Esophagus muscularis mucosa (tissue), 4 donors: ENCODE measurements at regions not wholly inside any gene's neighbourhood (a gene's known extent, or its start where the extent isn't known, plus 50 kb on each side); places are given as distances from the start of the nearest gene placed in this dataset.

ENCODE experiments used
- EP300 ChIP-seq: sonication (generic); formaldehyde crosslinking; IDR thresholded peaks from one replicate; pipeline ENCODE4 v1.6.1; 2017; ENCODE audit warnings: antibody characterized with exemption
- POLR2A ChIP-seq: fragments of 450-650 bp; IDR thresholded peaks from one replicate; pipeline ENCODE4 v1.6.1; 2017; ENCODE audit warnings: antibody characterized with exemption, moderate library complexity, mild to moderate bottlenecking, low read depth
- POLR2AphosphoS5 ChIP-seq, 2 donors: sonication (generic); formaldehyde crosslinking; IDR thresholded peaks; one replicate each; pipeline ENCODE4 v1.6.1; 2017; ENCODE audit warnings: antibody characterized with exemption in 2 of 2
- TF ChIP-seq, protein P1 (sequence below), 3 experiments: fragments of 200-600 bp in 2 of 3; fragments of 450-650 bp in 1 of 3; sonication (generic) in 2 of 3; IDR thresholded peaks; one replicate each; pipeline ENCODE4 v1.5.1; 2017 to 2019; ENCODE audit warnings: antibody characterized with exemption in 3 of 3, mild to moderate bottlenecking in 2 of 3, moderate library complexity in 1 of 3

GRCh38 chr22:25358421-25359170, 139.2 kb downstream of the CRYBB2 start:
- TF ChIP-seq, protein P1, sequence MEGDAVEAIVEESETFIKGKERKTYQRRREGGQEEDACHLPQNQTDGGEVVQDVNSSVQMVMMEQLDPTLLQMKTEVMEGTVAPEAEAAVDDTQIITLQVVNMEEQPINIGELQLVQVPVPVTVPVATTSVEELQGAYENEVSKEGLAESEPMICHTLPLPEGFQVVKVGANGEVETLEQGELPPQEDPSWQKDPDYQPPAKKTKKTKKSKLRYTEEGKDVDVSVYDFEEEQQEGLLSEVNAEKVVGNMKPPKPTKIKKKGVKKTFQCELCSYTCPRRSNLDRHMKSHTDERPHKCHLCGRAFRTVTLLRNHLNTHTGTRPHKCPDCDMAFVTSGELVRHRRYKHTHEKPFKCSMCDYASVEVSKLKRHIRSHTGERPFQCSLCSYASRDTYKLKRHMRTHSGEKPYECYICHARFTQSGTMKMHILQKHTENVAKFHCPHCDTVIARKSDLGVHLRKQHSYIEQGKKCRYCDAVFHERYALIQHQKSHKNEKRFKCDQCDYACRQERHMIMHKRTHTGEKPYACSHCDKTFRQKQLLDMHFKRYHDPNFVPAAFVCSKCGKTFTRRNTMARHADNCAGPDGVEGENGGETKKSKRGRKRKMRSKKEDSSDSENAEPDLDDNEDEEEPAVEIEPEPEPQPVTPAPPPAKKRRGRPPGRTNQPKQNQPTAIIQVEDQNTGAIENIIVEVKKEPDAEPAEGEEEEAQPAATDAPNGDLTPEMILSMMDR (IDR thresholded peaks at IDR 0.05): no peak
- TF ChIP-seq EP300: no peak
- TF ChIP-seq POLR2A: no peak
- TF ChIP-seq POLR2AphosphoS5 (IDR thresholded peaks at IDR 0.05): no peak
